WTC11 (cell line): ENCODE measurements at regions not wholly inside any gene's neighbourhood (a gene's known extent, or its start where the extent isn't known, plus 50 kb on each side); places are given as distances from the start of the nearest gene placed in this dataset.

ENCODE experiments used
- ATAC-seq: fragments of 200-7000 bp; cut with Tn5 transposase; 2 replicates; pipeline ENCODE4 v1.10.0; 2021; ENCODE audit warnings: mild to moderate bottlenecking, moderate library complexity
- CTCF ChIA-PET: fragments of 300-600 bp; sonication (Branson Sonifier 250); formaldehyde crosslinking; loops from one replicate; lab custom pipeline; 2021; ENCODE audit warnings: antibody characterized with exemption; lab: Charles Lee
- POLR2A ChIA-PET: fragments of 350-600 bp; sonication (Branson Sonifier 250); formaldehyde crosslinking; loops from one replicate; lab custom pipeline; 2021; ENCODE audit warnings: antibody characterized with exemption; lab: Charles Lee
- DNase-seq: peaks from one replicate; pipeline ENCODE4 v3.0.0; 2021; ENCODE audit warnings: low spot score
- H3K27ac Mint-ChIP-seq: 2 replicates; pipeline ENCODE4 v1.8.0; 2021; ENCODE audit warnings: mixed read lengths
- H3K27me3 Mint-ChIP-seq: 2 replicates; pipeline ENCODE4 v1.8.0; 2021; ENCODE audit warnings: low read depth, mild to moderate bottlenecking, moderate library complexity, mixed read lengths
- H3K36me3 Mint-ChIP-seq: 2 replicates; pipeline ENCODE4 v1.8.0; 2021; ENCODE audit warnings: mixed read lengths
- H3K4me1 Mint-ChIP-seq: 2 replicates; pipeline ENCODE4 v1.8.0; 2022; ENCODE audit warnings: mixed read lengths
- H3K4me3 Mint-ChIP-seq: 2 replicates; pipeline ENCODE4 v1.8.0; 2021; ENCODE audit warnings: mild to moderate bottlenecking, moderate library complexity, mixed read lengths
- H3K9me3 Mint-ChIP-seq: 2 replicates; pipeline ENCODE4 v1.8.0; 2021; ENCODE audit warnings: mixed read lengths
- CREB1 ChIP-seq: sonication (generic); formaldehyde crosslinking; IDR thresholded peaks from 2 replicates; pipeline ENCODE4 v1.8.0; 2023; ENCODE audit warnings: mild to moderate bottlenecking, missing genetic modification reagents
- EMX1 ChIP-seq: fragments of 250-450 bp; sonication (Bioruptor Pico); IDR thresholded peaks from 2 replicates; pipeline ENCODE4 v1.8.0; 2021; ENCODE audit warnings: mild to moderate bottlenecking
- GTF2I ChIP-seq: fragments of 250-450 bp; sonication (Bioruptor Pico); conservative IDR thresholded peaks from 2 replicates; pipeline ENCODE4 v1.4.0; 2021; ENCODE audit warnings: mild to moderate bottlenecking
- HMGA2 ChIP-seq: fragments of 250-450 bp; sonication (Bioruptor Pico); IDR thresholded peaks from 2 replicates; pipeline ENCODE4 v1.4.0; 2021; ENCODE audit warnings: mild to moderate bottlenecking, moderate library complexity
- JAZF1 ChIP-seq: fragments of 250-450 bp; sonication (Bioruptor Pico); IDR thresholded peaks from 2 replicates; pipeline ENCODE4 v1.9.0; 2021; ENCODE audit warnings: moderate library complexity, mild to moderate bottlenecking, inconsistent platforms
- MXD4 ChIP-seq: fragments of 250-450 bp; sonication (Bioruptor Pico); IDR thresholded peaks from 2 replicates; pipeline ENCODE4 v1.8.0; 2021; ENCODE audit warnings: mild to moderate bottlenecking, moderate library complexity, borderline replicate concordance
- NFE2L1 ChIP-seq: sonication (generic); formaldehyde crosslinking; IDR thresholded peaks from 2 replicates; pipeline ENCODE4 v1.8.1; 2023; ENCODE audit warnings: missing genetic modification reagents
- NFYB ChIP-seq: sonication (generic); formaldehyde crosslinking; conservative IDR thresholded peaks from 2 replicates; pipeline ENCODE4 v1.8.0; 2022; ENCODE audit warnings: low read depth, missing genetic modification reagents
- NR3C1 ChIP-seq: sonication (generic); formaldehyde crosslinking; conservative IDR thresholded peaks from 2 replicates; pipeline ENCODE4 v1.8.1; 2023; ENCODE audit warnings: low read depth, mild to moderate bottlenecking, missing genetic modification reagents
- OVOL2 ChIP-seq: fragments of 250-450 bp; sonication (Bioruptor Pico); IDR thresholded peaks from 2 replicates; pipeline ENCODE4 v1.9.0; 2021; ENCODE audit warnings: mild to moderate bottlenecking, borderline replicate concordance
- SMAD3 ChIP-seq: sonication (generic); formaldehyde crosslinking; IDR thresholded peaks from 2 replicates; pipeline ENCODE4 v1.8.0; 2022; ENCODE audit warnings: missing genetic modification reagents, mild to moderate bottlenecking, borderline replicate concordance
- ZNF219 ChIP-seq: sonication (generic); formaldehyde crosslinking; IDR thresholded peaks from 2 replicates; pipeline ENCODE4 v1.8.0; 2023; ENCODE audit warnings: missing genetic modification reagents, mild to moderate bottlenecking, borderline replicate concordance
- ZNF396 ChIP-seq: fragments of 250-450 bp; sonication (Bioruptor Pico); IDR thresholded peaks from 2 replicates; pipeline ENCODE4 v1.8.0; 2021; ENCODE audit warnings: mild to moderate bottlenecking, moderate library complexity, borderline replicate concordance
- ZNF423 ChIP-seq: fragments of 250-450 bp; sonication (Bioruptor Pico); IDR thresholded peaks from 2 replicates; pipeline ENCODE4 v2.1.2; 2022; ENCODE audit warnings: mild to moderate bottlenecking, moderate library complexity
- TF ChIP-seq, protein P1 (sequence below): fragments of 250-450 bp; sonication (Bioruptor Pico); IDR thresholded peaks from 2 replicates; pipeline ENCODE4 v1.9.0; 2021; ENCODE audit warnings: moderate library complexity, mild to moderate bottlenecking, inconsistent platforms, borderline replicate concordance
- TF ChIP-seq, protein P2 (sequence below): fragments of 250-450 bp; sonication (Bioruptor Pico); conservative IDR thresholded peaks from 2 replicates; pipeline ENCODE4 v1.9.0; 2021; ENCODE audit warnings: mild to moderate bottlenecking
- TF ChIP-seq, protein P3 (sequence below): sonication (generic); formaldehyde crosslinking; IDR thresholded peaks from 2 replicates; pipeline ENCODE4 v1.8.1; 2022; ENCODE audit warnings: missing genetic modification reagents, borderline replicate concordance
- TF ChIP-seq, protein P4 (sequence below): sonication (generic); formaldehyde crosslinking; IDR thresholded peaks from 2 replicates; pipeline ENCODE4 v1.8.0; 2022; ENCODE audit warnings: missing genetic modification reagents
- TF ChIP-seq, protein P5 (sequence below): sonication (generic); formaldehyde crosslinking; IDR thresholded peaks from 2 replicates; pipeline ENCODE4 v1.8.0; 2022; ENCODE audit warnings: mild to moderate bottlenecking, missing genetic modification reagents
- TF ChIP-seq, protein P6 (sequence below): fragments of 200-600 bp; IDR thresholded peaks from 2 replicates; pipeline ENCODE4 v1.8.0; 2022; ENCODE audit warnings: antibody characterized with exemption

DNA sequence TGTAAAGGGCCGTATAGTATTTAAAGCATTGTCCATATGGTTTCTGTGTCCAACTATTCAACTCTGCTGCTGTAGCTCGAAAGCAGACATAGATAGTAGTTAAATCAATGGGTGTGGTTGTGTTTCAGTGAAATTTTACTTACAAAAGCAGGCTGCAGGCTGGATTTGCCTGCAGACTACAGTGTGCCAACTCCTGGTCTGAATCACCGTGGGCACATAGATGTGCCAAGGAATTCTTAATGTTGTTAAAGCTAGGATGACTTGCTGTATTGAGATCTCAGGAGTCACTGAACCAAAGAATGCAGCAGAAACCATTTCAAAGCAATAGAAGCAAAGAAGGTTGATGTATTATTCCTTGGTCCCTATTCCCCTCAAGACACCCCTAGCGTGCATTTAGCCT is 379.0 kb downstream of the STIM2 start:
- H3K4me3 Mint-ChIP-seq = no peak overlapping the region
- CTCF ChIA-PET = no interaction called here
- H3K36me3 Mint-ChIP-seq = no peaks in the 10 kb centered on the region
- no peak overlapping the region for H3K27ac Mint-ChIP-seq
- DNase-seq (no peak), ATAC-seq (no peak)
- H3K4me1 Mint-ChIP-seq = 0 out of 2 replicates have a peak, but pooled peaks cover 3% of the 10 kb centered on the region
- TF ChIP-seq, protein P1, sequence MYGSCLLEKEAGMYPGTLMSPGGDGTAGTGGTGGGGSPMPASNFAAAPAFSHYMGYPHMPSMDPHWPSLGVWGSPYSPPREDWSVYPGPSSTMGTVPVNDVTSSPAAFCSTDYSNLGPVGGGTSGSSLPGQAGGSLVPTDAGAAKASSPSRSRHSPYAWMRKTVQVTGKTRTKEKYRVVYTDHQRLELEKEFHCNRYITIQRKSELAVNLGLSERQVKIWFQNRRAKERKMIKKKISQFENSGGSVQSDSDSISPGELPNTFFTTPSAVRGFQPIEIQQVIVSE (CRISPR knock-in tag) = no peak
- no peak for TF ChIP-seq MXD4 (CRISPR knock-in tag)
- TF ChIP-seq, protein P2, sequence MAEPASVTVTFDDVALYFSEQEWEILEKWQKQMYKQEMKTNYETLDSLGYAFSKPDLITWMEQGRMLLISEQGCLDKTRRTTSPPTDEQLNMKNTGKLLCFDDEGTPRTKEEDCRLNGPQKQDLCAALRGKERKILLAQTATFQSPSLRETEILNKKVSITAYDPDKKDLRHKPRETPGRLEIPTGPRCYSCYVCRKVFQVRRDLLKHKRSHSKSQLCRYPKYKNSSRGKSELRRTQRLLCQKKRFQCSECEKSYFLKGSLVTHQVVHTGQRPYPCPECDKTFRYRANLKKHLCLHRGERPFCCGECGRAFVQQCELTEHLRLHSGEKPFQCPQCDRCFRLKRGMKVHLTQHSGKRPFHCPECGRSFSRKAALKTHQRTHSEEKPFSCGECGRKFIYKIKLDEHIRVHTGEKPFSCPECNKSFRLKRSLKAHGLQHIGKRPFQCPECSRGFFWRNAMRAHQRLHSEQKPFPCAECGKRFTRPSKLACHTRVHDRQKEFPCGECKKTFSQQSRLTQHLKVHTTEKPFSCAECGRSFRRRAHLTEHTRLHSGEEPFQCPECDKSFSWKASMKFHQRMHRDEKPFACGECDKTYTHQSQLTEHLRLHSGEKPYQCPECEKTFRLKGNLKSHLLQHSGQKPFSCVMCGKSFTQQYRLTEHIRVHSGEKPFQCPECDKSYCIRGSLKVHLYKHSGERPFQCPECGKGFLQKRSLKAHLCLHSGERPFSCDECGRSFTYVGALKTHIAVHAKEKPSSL = no peak
- no peaks in the 10 kb centered on the region for H3K27me3 Mint-ChIP-seq
- POLR2A ChIA-PET = no interaction called here
- H3K9me3 Mint-ChIP-seq = peaks cover 10% of the 10 kb centered on the region; the same call in 1 of the 2 replicates

DNA sequence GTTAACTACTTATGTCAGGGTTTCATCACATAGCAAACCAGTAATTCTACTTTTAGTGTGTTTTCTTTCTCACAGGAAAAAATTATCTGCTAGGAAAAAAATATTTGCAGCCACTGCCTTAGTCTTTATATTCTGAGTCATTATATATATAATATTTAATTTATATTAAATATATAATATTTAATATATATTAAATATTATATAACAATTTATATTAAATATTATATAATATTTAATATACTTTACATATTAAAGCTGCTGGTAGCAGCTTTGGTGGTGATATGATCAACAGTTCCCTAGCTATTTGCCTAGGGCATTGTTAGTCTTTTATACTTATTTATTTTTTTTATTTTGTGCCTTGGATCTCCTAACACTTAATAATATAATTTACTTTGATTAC is 381.6 kb downstream of the STIM2 start:
- no peak overlapping the region for H3K27ac Mint-ChIP-seq

DNA sequence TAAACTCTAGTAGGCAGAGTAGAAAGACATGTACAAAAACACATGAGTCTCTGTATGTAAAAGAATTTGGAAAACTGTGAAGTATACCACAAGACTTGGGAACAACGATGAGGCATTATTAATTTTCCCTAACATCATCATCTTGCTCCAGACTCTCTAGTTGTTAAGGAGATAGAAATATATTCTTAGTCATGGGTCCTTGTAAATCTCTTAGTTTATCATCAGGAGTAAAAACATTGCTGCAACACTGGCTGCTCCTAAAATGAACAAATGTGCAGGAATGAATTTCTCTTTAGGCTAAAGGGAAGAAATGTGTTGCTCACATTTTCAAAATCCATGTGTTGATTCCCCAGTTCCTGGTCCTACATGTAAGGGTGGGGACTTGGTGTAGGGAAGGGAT is 384.6 kb downstream of the STIM2 start:
- TF ChIP-seq, protein P3, sequence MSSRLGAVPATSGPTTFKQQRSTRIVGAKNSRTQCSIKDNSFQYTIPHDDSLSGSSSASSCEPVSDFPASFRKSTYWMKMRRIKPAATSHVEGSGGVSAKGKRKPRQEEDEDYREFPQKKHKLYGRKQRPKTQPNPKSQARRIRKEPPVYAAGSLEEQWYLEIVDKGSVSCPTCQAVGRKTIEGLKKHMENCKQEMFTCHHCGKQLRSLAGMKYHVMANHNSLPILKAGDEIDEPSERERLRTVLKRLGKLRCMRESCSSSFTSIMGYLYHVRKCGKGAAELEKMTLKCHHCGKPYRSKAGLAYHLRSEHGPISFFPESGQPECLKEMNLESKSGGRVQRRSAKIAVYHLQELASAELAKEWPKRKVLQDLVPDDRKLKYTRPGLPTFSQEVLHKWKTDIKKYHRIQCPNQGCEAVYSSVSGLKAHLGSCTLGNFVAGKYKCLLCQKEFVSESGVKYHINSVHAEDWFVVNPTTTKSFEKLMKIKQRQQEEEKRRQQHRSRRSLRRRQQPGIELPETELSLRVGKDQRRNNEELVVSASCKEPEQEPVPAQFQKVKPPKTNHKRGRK (CRISPR knock-in tag) = no peak
- TF ChIP-seq CREB1 (CRISPR knock-in tag) (no peak), JAZF1 (CRISPR knock-in tag) (no peak), ZNF423 (CRISPR knock-in tag) (no peak), ZNF396 (no peak), OVOL2 (CRISPR knock-in tag) (no peak), NFYB (CRISPR knock-in tag) (no peak), NFE2L1 (CRISPR knock-in tag) (no peak), EMX1 (no peak), NR3C1 (CRISPR knock-in tag) (no peak), GTF2I (no peak), ZNF219 (CRISPR knock-in tag) (no peak), SMAD3 (CRISPR knock-in tag) (no peak)
- TF ChIP-seq, protein P4, sequence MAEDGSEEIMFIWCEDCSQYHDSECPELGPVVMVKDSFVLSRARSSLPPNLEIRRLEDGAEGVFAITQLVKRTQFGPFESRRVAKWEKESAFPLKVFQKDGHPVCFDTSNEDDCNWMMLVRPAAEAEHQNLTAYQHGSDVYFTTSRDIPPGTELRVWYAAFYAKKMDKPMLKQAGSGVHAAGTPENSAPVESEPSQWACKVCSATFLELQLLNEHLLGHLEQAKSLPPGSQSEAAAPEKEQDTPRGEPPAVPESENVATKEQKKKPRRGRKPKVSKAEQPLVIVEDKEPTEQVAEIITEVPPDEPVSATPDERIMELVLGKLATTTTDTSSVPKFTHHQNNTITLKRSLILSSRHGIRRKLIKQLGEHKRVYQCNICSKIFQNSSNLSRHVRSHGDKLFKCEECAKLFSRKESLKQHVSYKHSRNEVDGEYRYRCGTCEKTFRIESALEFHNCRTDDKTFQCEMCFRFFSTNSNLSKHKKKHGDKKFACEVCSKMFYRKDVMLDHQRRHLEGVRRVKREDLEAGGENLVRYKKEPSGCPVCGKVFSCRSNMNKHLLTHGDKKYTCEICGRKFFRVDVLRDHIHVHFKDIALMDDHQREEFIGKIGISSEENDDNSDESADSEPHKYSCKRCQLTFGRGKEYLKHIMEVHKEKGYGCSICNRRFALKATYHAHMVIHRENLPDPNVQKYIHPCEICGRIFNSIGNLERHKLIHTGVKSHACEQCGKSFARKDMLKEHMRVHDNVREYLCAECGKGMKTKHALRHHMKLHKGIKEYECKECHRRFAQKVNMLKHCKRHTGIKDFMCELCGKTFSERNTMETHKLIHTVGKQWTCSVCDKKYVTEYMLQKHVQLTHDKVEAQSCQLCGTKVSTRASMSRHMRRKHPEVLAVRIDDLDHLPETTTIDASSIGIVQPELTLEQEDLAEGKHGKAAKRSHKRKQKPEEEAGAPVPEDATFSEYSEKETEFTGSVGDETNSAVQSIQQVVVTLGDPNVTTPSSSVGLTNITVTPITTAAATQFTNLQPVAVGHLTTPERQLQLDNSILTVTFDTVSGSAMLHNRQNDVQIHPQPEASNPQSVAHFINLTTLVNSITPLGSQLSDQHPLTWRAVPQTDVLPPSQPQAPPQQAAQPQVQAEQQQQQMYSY (CRISPR knock-in tag) = no peak
- TF ChIP-seq, protein P5, sequence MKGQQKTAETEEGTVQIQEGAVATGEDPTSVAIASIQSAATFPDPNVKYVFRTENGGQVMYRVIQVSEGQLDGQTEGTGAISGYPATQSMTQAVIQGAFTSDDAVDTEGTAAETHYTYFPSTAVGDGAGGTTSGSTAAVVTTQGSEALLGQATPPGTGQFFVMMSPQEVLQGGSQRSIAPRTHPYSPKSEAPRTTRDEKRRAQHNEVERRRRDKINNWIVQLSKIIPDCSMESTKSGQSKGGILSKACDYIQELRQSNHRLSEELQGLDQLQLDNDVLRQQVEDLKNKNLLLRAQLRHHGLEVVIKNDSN (CRISPR knock-in tag) = no peak
- TF ChIP-seq, protein P6, sequence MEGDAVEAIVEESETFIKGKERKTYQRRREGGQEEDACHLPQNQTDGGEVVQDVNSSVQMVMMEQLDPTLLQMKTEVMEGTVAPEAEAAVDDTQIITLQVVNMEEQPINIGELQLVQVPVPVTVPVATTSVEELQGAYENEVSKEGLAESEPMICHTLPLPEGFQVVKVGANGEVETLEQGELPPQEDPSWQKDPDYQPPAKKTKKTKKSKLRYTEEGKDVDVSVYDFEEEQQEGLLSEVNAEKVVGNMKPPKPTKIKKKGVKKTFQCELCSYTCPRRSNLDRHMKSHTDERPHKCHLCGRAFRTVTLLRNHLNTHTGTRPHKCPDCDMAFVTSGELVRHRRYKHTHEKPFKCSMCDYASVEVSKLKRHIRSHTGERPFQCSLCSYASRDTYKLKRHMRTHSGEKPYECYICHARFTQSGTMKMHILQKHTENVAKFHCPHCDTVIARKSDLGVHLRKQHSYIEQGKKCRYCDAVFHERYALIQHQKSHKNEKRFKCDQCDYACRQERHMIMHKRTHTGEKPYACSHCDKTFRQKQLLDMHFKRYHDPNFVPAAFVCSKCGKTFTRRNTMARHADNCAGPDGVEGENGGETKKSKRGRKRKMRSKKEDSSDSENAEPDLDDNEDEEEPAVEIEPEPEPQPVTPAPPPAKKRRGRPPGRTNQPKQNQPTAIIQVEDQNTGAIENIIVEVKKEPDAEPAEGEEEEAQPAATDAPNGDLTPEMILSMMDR = no peak
- POLR2A ChIA-PET = no interaction called here
- Mint-ChIP-seq H3K27ac (no peak overlapping the region), H3K27me3 (no peaks in the 10 kb centered on the region; the same call in 1 of the 2 replicates), H3K4me3 (no peak overlapping the region), H3K4me1 (no peaks in the 10 kb centered on the region), H3K9me3 (peaks cover 12% of the 10 kb centered on the region), H3K36me3 (no peaks in the 10 kb centered on the region)
- CTCF ChIA-PET = no interaction called here
- no peak for DNase-seq
- no peak for ATAC-seq

More for the DNA sequence above, 381.6 kb downstream of the STIM2 start:
- no peaks in the 10 kb centered on the region for H3K36me3 Mint-ChIP-seq
- TF ChIP-seq HMGA2 (peak; percentile 95), MXD4 (CRISPR knock-in tag) (no peak)
- H3K27me3 Mint-ChIP-seq = no peaks in the 10 kb centered on the region
- ChIA-PET CTCF (no interaction called here), POLR2A (no interaction called here)
- no peak overlapping the region for H3K4me3 Mint-ChIP-seq
- ATAC-seq (no peak), DNase-seq (no peak)
- peaks cover 10% of the 10 kb centered on the region; the same call in 1 of the 2 replicates for H3K9me3 Mint-ChIP-seq
- H3K4me1 Mint-ChIP-seq = 0 out of 2 replicates have a peak, but pooled peaks cover 3% of the 10 kb centered on the region
